ENCODE measurements at regions not wholly inside any gene's neighbourhood (a gene's known extent, or its start where the extent isn't known, plus 50 kb on each side); places are given as distances from the start of the nearest gene placed in this dataset.

DNA sequence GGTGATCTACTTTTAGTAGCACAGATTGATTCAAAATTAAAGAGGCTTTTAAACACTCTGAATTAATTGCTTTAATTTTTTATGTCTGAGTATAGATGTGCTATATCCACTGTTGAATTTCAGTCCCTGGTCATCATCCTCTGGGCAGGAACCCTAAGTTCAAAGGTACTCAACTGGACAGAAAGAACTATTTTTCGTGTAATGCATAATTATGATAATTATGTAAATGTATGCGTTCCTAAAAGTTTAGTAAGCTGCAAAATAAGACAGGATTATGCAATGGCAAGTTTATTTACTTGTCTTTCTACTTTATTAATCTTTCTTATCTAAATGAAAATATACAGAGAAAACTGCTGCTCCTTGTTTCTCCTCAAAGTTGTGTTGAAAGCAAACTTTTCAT lies 690.1 kb upstream of the MAN1A1 start:
- Histone ChIP-seq H3K79me2 (replicated peaks; ENCODE audit: insufficient read depth, low read length) (no peaks in the 10 kb centered on the region), H3K4me3 (ENCODE audit: low read length) (no peak overlapping the region), H3K36me3 (ENCODE audit: insufficient read depth, low read length) (no peaks in the 10 kb centered on the region), H3K9me2 (ENCODE audit: insufficient read depth, low read length) (no peaks in the 10 kb centered on the region), H3K27me3 (ENCODE audit: insufficient read depth, low read depth, low read length) (no peaks in the 10 kb centered on the region), H2AFZ (ENCODE audit: low read depth, low read length) (no peak overlapping the region), H3F3A (ENCODE audit: insufficient read depth, low read length, poor library complexity, severe bottlenecking) (no peaks in the 10 kb centered on the region), H3K4me2 (ENCODE audit: low read length) (no peak overlapping the region), H4K20me1 (ENCODE audit: insufficient read depth) (no peaks in the 10 kb centered on the region), H3K27ac (ENCODE audit: low read length) (no peak overlapping the region), H3K9ac (ENCODE audit: low read length) (no peak overlapping the region), H3K9me3 (ENCODE audit: low read length) (no peaks in the 10 kb centered on the region)
- TF ChIP-seq TAF1 (IDR thresholded peaks at IDR 0.05; ENCODE audit: low read depth) = no peak

DNA sequence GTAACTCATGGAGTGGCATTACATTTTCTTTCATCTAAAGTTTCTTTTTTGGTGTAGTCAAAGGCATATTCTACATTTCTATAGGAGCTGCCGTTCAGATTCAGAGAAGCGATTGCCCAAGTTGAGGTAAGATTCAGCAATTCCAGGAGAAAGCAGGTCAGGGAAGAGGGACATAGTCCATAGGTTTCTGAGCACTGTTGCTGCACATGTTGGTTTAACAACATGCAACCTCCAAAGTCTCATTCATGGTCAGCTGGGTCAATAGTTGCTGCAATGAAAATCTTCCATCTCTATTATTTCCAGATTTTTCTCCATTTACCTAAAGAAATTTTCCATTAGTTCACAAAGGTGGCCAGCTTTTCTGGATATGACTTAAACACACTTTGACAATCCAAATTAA lies 682.3 kb upstream of the MAN1A1 start:
- Histone ChIP-seq H3K9me3 (ENCODE audit: low read length) (no peaks in the 10 kb centered on the region), H2AFZ (ENCODE audit: low read depth, low read length) (no peak overlapping the region), H3K9me2 (ENCODE audit: insufficient read depth, low read length) (no peaks in the 10 kb centered on the region), H4K20me1 (ENCODE audit: insufficient read depth) (no peaks in the 10 kb centered on the region), H3K27ac (ENCODE audit: low read length) (no peak overlapping the region), H3K9ac (ENCODE audit: low read length) (no peak overlapping the region), H3K36me3 (ENCODE audit: insufficient read depth, low read length) (no peaks in the 10 kb centered on the region), H3K4me2 (ENCODE audit: low read length) (no peak overlapping the region), H3K27me3 (ENCODE audit: insufficient read depth, low read depth, low read length) (no peaks in the 10 kb centered on the region), H3F3A (ENCODE audit: insufficient read depth, low read length, poor library complexity, severe bottlenecking) (no peaks in the 10 kb centered on the region), H3K4me3 (ENCODE audit: low read length) (no peak overlapping the region), H3K79me2 (replicated peaks; ENCODE audit: insufficient read depth, low read length) (no peaks in the 10 kb centered on the region)
- TF ChIP-seq POLR2AphosphoS5 (IDR thresholded peaks at IDR 0.05) = no peak
- no peak for TF ChIP-seq EZH2 (IDR thresholded peaks at IDR 0.05; ENCODE audit: borderline replicate concordance, insufficient read depth, low read length, poor library complexity, severe bottlenecking)
- TF ChIP-seq SMC3 (conservative IDR thresholded peaks at IDR 0.05; ENCODE audit: poor library complexity) = no peak
- no peak for TF ChIP-seq TAF1 (IDR thresholded peaks at IDR 0.05; ENCODE audit: low read depth)
- no peak for TF ChIP-seq EP300 (conservative IDR thresholded peaks at IDR 0.05; ENCODE audit: poor library complexity, severe bottlenecking)
- no peak for TF ChIP-seq REST (IDR thresholded peaks at IDR 0.05; ENCODE audit: borderline replicate concordance)
- TF ChIP-seq RAD21 (conservative IDR thresholded peaks at IDR 0.05) = no peak
- no peak for TF ChIP-seq CTCF (IDR thresholded peaks at IDR 0.05; ENCODE audit: poor library complexity, severe bottlenecking)
- no peak for TF ChIP-seq MXI1 (conservative IDR thresholded peaks at IDR 0.05; ENCODE audit: poor library complexity, severe bottlenecking)

DNA sequence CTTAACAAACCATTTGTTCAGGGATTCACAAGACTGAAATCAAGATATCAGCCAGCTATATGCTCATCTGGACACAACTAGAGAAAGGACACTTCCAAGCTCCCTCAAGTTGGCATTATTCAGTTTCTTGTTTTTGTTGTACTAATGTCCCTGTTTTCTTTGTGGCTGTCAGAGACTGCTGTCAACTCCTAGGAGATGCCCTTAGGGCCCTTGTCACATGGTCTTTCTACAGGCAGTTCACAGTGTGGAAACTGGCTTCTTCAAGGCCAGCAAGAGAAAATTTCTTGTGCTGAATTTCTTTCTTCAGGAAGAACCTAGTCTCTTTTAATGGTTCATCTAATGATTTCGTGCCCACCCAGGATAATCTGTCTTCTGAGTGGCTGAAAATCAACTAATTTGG lies 677.2 kb upstream of the MAN1A1 start:
- Histone ChIP-seq H3K4me3 (ENCODE audit: low read length) (no peak overlapping the region), H3K27me3 (ENCODE audit: insufficient read depth, low read depth, low read length) (no peaks in the 10 kb centered on the region), H3K9me3 (ENCODE audit: low read length) (no peaks in the 10 kb centered on the region), H3F3A (ENCODE audit: insufficient read depth, low read length, poor library complexity, severe bottlenecking) (no peaks in the 10 kb centered on the region), H3K79me2 (replicated peaks; ENCODE audit: insufficient read depth, low read length) (no peaks in the 10 kb centered on the region), H2AFZ (ENCODE audit: low read depth, low read length) (no peak overlapping the region), H3K9ac (ENCODE audit: low read length) (no peak overlapping the region), H3K9me2 (ENCODE audit: insufficient read depth, low read length) (no peaks in the 10 kb centered on the region), H4K20me1 (ENCODE audit: insufficient read depth) (no peaks in the 10 kb centered on the region), H3K36me3 (ENCODE audit: insufficient read depth, low read length) (no peaks in the 10 kb centered on the region), H3K27ac (ENCODE audit: low read length) (no peak overlapping the region), H3K4me2 (ENCODE audit: low read length) (no peak overlapping the region)
- no peak for TF ChIP-seq CTCF (IDR thresholded peaks at IDR 0.05; ENCODE audit: poor library complexity, severe bottlenecking)
- no peak for TF ChIP-seq REST (IDR thresholded peaks at IDR 0.05; ENCODE audit: borderline replicate concordance)
- TF ChIP-seq TAF1 (IDR thresholded peaks at IDR 0.05; ENCODE audit: low read depth) = no peak
- TF ChIP-seq MXI1 (conservative IDR thresholded peaks at IDR 0.05; ENCODE audit: poor library complexity, severe bottlenecking) = no peak
- no peak for TF ChIP-seq EZH2 (IDR thresholded peaks at IDR 0.05; ENCODE audit: borderline replicate concordance, insufficient read depth, low read length, poor library complexity, severe bottlenecking)
- no peak for TF ChIP-seq EP300 (conservative IDR thresholded peaks at IDR 0.05; ENCODE audit: poor library complexity, severe bottlenecking)
- TF ChIP-seq POLR2AphosphoS5 (IDR thresholded peaks at IDR 0.05) = no peak
- TF ChIP-seq SMC3 (conservative IDR thresholded peaks at IDR 0.05; ENCODE audit: poor library complexity) = no peak
- TF ChIP-seq RAD21 (conservative IDR thresholded peaks at IDR 0.05) = no peak

All from neural cell (in vitro differentiated cells).